CD1c-positive myeloid dendritic cell (primary cell): ENCODE measurements at regions not wholly inside any gene's neighbourhood (a gene's known extent, or its start where the extent isn't known, plus 50 kb on each side); places are given as distances from the start of the nearest gene placed in this dataset.
"Not testable (repeated sequence)": the region's sequence is repeated elsewhere in the genome, so short reads cannot be mapped to it uniquely, and the experiment has no call there.

Source experiments
- DNase-seq: peaks from one replicate; pipeline ENCODE4 v3.0.0-alpha.2; 2016; ENCODE audit errors: extremely low spot score

DNA sequence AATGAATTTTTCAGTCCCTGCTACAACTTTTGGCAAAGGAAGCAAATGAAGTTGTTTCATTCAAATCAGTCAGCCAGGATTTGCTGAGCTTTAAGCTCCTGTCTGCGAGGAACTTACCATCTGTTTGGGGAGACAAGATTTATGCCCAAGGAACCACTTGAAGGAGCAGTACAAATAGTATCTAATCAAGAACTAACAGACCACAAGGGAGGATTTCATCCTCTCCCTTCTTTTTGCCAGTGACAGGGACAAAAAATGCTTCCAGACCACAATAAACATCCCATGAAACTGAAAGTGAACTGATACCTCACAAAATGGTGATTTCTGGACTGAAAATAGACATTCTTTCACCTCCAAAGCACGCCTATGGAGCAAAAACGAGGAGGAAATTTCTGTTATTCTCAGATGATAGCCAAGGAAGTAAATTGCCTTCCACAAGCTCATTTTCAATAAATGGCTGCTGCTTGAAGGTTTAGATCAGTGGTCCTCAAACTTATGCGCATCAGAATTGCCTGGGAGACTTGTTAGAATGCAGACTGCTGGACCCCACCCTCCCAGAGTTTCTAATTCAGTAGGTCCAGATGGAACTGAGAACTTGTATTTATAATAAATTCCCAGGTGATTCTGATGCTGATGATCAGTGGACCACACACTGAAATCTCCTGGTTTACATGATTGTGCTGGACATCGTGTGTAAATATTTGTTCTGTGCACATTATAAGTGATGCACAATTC lies 202.4 kb upstream of the GADL1 start:
- no peak for DNase-seq

DNA sequence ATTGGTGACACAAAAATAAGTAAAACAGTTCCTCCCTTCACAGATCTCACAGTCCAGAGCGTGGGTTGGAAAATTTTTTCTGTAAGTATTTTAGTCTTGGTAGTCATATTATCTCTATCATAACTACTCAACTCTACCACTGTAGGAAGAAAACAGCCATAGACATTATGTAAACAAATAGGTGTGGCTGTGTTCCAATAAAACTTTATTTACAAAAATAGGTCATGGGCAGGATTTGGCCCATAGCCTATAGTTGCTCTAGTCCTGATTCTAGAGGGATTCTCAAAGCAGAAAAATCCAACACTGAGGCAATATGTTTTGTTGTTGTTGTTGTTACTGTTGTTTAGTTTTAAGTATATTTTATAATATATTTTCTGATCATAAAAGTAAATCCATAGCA lies 206.1 kb upstream of the GADL1 start:
- no peak for DNase-seq

DNA sequence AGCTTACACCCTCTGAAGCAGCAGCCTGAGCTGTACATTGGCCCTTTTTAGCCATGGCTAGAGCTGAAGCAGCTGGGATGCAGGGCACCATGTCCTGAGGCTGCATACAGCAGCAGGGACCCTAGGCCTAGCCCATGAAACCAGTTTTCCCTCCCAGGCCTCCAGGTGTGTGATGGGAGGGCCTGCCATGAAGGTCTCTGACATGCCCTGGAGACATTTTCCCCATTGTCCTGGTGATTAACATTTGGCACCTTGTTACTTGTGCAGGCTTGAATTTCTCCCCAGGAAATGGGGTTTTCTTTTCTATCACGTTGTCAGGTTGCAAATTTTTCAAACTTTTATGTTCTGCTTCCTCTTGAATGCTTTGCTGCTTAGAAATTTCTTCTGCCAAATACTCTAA lies 206.8 kb upstream of the GADL1 start:
- DNase-seq = not testable (repeated sequence)

DNA sequence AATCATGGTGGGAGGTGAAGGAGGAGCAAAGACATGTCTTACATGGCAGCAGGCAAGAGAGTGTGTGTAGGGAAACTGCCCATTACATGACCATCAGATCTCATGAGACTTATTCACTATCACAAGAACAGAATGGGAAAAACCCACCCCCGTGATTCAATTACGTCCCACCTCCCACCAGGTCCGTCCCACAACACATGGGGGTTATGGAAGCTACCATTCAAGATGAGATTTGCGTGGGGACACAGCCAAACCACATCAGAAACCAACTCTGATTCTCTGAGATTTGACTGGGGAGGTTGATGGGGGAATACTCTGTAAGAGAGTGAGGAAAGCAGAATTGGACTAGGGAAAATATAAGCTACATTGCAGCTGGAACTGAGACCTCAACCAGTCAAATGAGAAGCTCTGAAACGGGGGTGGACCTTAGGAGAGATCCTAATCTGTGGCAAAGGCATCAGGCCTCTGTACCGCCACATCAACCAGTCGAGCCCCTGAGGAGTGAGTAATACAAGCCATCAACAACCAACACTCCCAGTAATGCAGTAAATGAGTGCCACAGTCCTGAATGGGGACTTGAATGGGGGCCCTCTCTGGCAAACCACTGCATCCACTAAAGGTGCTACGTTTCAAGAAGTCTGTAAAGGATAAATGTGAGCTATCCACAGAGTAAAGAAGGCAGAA lies 207.9 kb upstream of the GADL1 start:
- no peak for DNase-seq

DNA sequence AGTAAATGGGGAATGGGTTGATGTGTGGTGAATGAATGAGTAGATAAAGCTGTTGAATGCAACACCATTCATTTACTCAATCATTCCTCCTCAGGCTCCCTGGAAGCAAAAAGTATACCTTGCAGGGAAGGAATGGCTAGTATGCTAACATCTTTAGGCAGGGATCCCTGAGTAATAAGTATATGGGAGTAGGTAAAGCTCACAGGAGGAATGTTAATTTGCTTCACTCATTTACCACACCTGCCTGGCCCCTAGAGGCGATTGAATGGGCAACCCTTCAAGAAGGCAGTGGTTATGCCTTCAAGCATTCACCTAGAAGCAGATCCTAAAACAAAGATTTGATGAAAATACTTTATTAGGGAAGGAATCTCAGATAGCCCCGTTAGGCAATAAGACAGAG lies 208.7 kb upstream of the GADL1 start:
- no peak for DNase-seq

DNA sequence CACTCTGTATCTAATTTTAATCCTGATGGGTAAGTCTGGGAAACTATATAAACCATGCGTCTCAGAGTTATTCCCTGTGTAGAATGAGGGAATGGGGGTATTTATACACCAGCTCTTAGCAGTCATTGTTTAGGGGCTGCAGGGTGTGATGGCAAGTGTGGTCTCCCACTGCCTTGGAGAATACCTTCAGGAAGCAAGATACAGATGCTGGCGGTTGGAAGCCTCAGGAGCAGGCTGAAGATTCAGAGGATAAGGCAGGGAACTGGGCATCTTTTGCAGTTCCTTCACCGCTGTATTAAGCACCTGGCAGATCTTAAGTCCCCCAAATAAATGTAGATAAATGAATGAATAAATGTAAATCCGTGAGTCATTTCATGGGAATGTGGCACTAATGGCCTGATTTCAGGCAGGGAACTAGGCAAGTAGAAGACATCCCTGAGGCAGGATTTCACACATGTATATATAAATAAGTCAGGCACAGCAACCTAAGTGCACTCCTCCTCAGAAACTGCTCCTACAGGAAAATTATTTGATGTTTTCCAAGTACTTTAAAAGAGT lies 209.2 kb upstream of the GADL1 start:
- DNase-seq = no peak

DNA sequence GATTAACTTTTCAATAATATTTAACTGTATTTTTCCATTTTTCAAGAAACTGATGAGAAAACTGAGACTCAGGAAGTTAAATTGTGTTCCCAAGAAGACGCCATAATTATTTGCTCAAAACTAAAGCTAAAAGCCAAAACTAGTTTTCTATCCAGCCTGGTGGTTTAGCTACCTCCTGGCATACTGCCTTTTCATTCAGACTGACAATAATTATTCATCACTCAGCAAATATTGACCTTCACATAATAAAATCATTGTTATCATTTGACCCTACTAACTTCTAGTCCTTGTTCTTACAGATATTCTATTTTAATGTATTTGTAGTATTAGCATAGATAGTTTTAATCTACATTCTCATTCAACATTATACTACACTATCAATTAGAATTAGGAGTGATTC lies 210.6 kb upstream of the GADL1 start:
- no peak for DNase-seq

DNA sequence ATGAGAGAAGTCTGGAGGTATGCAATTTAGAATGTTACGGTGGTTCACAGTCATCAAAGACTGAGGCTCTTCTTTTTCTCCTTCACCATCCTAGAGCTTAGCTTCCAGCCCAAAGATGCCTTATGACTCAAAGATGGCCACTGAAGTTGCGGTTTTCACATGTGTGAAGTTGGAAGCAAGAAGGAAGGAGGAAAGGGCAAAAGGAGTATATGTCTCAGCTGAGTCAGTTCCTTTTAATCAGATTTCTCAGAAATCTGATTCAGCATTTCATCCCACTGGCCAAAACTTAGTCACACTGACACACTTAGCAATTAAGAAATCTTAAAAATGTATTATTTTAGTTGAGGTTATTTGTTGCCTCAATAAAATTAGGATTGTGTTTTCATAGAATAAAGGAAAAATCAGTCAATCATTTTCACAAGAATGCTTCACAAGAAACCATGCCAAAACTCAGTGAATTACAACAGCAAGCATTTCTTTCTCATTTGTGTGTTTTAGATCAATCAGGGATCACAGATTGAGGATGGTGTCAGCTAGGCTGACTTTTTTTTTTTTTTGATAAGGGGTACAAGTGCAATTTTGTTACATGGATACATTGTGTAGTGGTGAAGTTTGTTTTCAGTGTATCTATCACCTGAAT lies 211.1 kb upstream of the GADL1 start:
- DNase-seq = peak; percentile 53

DNA sequence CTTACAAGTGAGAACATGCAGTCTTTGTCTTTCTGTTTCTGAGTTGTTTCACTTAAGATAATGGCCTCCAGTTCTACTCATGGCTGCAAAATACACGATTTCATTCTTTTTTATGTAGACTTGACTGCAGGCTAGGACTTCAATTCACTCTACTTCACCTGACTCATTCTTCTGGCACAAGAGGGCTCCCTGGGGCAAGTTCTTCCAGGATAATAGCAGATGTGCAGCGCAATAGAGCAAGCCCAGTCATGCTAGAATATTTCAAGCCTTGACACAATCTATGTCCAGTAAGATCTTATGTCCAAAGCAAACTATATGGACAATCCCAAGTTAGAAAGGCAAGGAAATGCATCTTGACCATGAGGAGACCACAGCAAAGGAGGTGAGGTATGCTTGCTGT lies 211.7 kb upstream of the GADL1 start:
- DNase-seq = no peak

DNA sequence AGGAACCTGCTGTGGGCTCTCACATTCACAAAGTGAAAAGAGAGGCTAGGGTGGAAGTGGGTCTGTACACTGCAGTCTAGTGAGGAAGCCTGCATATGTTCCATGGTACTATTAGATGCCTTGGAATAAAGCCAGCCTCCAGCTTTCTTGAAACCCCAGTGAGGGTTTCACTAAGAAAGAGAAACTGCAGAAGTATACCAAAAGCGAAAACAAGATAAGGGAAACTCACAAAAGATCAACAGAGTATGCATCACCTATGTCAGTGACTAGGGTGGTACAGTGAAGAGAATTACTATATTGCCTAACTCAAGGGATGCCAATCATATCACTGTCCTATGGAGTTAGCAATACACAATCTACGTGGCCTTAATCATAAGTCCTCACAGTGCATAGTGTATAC lies 212.5 kb upstream of the GADL1 start:
- no peak for DNase-seq

DNA sequence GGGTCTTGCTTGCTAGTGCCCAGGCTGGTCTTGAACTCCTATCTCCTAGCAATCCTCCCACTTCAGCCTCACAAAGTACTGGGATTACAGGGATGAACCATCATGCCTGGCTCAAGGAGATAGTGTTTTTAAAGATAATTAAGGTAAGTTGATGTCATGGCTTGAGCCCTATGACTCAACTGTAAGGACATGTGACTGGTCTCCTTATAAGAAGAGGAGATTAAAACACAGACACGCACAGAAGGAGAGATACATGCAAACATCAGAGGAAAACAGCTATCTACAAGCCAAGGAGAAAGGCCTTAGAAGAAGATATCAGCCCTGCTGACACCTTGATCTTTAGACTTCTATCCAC lies 220.4 kb upstream of the GADL1 start:
- no peak for DNase-seq

DNA sequence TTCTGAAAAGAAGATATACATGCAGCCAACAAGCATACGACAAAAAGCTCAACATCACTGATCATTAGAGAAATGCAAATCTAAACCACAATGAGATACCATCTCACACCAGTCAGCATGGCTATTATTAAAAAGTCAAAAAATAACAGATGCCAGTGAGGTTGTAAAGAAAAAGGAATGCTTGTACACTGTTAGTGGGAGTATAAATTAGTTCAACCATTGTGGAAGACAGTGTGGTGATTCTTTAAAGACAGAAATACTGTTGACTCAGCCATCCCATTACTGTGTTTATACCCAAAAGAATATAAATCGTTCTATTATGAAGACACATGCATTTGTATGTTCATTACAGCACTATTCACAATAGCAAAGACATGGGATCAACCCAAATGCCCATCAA lies 221.1 kb upstream of the GADL1 start:
- DNase-seq = not testable (repeated sequence)

DNA sequence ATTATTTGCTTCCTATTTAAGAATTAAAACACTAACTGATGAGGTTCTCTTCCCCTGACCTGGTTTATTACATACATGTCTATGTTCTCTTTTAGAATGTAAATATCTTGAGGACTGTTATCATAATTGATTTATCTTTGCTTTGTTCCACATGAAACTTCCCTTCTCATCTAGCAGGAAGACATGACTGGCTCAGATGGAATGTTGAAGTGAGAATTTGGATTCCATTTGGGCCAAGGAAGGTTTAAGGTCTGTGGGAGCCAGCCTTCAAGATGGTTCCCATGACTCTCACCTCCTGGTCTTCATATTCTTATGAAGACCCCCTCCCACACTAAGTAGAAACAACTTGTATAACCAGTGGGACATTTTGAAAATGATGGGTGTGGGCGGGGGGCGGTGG lies 222.2 kb upstream of the GADL1 start:
- DNase-seq = no peak

DNA sequence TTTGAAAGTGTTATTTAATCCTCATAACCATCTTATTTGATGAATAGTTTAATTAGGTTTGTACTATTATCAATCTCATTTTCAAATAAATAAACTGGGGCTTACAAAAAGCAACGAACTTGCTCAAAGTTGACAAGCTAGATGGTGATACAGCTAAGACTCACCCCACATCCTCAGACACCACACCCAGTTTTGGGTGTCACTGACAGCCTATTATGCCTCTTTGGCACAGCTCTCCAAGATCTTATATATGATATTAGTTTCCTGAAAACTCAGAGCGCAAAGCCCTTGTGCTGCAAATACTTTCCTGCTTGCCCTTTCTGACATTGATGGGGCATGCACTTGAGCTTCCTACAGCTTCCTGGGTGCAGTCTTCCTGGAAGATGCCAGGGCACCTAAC lies 223.4 kb upstream of the GADL1 start:
- DNase-seq = no peak

DNA sequence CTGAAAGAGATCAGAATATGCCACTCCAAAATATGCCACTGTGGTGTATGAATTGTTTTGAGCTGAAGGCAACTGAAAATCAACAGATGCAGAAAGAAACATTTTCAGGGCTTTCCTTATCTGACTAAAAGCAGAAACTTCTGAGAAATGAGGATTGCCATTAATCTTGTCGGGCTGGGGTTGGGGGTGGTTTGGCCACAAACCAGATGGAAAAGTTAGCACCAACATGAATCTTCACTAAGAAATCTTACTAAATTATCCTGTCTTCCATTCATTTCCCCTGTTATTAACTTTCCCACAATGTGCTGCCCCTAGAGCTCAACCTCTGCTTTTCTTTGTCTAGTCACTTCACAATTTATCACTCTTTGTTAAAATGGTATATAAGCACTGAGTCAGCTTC lies 229.9 kb upstream of the GADL1 start:
- DNase-seq = no peak

DNA sequence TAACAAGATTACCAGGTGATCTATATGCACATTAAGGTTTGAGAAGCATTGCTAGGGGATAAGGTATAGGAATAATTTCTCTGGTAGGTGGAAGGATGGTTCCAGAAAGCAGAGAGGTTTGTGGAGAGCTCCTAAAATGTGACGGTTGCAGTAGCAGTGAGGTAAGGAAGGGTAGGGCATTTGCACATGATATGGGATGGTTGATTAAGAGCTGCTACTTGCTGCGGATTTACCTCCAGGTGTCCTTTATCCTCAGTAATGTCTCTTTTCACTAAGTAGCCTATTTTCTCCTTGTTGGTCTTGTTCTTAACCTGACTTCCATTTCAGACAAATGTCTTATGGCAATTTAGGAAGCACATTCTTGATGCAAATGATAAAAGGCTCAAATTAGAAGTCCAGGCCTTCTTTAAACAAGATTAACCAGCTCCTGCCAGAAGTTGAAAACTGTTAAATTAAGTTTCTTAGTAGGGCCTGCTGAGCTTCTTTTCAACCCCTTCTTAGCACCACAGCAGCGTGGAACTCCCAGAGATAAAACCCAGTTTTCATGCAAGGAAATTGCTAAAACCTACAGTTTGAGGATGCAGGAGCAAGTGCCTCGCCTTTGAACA lies 231.1 kb upstream of the GADL1 start:
- no peak for DNase-seq

DNA sequence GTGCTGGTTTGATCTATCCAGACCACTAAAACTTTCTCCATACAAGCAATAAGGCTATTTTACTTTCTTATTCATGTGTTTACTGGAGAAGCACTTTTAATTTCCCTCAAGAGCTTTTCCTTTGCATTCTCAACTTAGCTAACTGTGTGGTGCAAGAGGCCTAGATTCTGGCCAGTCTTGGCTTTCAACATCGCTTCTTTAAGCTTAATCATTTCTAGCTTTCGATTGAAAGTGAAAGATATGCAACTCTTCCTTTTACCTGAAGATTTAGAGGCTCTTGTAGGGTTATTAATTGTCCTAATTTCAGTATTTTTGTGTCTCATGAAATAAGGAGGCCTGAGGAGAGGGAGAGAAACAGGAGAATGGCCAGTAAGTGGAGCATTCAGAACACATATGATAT lies 234.8 kb upstream of the GADL1 start:
- no peak for DNase-seq

DNA sequence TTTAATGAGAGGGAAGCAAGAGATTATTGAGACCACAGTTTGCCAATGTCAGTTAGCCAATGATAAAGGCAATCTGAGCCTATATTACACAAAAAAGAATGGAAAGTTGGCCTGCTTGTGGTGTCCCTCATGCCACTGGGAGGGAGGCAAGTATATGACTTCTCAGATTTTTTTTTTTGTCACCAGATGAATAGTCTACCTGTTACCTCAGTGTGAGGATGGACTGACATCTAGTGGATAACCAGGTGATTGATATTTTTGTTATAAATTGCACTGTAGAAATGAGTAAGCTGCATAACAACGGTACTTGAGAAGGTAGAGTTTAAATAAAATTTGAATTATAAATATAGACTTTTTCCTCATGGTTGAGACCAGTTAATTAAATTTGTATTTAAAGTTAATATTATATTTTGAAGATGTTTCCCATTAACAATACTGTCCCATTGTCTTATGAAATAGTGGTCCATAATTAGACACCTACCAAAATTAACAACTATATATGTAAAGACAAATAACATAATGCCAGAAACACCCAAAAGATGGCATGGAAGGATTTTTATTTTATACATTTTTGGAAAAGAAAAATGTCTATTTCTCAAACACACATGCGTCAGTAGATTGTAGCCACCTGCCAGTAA lies 237.8 kb upstream of the GADL1 start:
- peak; percentile 48 for DNase-seq

DNA sequence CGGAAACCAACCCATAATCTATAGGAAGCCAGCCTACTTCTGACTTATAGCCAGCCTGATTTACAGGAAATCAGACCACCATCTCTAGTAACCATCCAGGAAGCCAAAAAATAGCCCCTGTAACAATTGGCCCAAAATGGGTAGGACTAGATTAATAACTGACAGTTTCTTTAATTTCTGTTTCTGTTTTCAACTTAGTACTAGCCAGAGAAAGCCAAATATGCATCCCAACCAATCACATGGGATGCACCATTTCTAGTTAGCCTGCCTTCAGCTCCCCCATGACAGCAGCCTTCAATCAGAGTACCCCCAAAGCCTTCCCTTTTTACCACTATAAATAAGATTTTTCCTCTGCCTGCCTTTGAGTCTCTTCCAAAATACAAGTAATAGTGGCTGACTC lies 239.1 kb upstream of the GADL1 start:
- DNase-seq = no peak

DNA sequence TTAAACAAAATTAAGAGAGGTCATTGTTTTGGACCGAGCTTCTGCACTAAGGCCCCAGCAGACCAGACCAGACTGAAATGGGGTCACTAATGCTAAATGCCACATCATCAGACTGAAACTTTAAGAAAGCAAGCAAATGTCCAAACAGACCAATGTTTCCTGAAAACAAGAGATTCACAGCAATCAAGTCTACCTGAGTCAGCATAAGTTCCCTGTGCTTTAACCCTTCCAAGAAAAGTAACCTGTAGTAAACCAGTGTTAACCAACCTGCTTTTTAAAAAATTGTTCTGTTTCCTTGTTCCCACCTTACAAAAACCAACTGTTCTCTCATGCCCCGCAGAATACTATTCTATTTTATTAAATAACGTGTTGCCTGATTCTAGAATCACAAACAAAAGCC lies 241.1 kb upstream of the GADL1 start:
- no peak for DNase-seq

DNA sequence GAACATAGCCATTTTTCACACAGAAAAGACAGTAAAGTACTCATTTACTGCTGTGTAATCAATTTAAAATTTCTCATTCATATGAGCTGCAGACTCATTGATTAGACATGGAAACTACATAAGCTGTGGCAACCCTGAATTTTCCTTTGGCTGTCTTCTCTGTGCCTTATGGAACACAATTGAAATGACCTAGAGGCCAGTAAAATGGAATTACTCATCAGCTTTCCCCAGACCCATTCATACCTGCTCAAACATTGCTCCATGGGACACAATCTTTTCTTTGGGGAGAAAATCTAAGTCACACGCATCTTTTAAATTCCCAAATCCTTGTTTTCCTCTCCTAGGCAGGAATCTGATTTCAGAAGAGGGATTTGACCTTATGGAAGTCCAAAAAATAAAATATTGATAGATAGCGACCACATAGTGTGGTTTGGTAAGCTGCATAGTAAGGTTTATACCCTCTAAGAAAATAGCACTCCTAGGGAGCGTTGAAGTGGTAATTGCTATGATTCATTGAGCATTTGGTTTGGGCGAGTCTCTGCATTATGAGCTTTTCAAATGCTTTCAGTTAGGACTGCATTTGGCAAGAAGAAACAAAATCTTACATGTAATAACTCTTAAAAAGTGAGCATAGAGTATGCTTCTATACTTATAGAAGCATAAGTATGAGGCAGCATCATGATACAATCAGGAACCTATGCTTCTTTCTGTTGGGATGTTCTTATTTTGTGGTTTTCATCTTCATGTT lies 243.4 kb upstream of the GADL1 start:
- DNase-seq = no peak
